Eye (tissue), 1 donor: ENCODE measurements at regions not wholly inside any gene's neighbourhood (a gene's known extent, or its start where the extent isn't known, plus 50 kb on each side); places are given as distances from the start of the nearest gene placed in this dataset.
"Not testable (repeated sequence)": the region's sequence is repeated elsewhere in the genome, so short reads cannot be mapped to it uniquely, and the experiment has no call there.

ENCODE experiments used
- DNase-seq: peaks from one replicate; pipeline ENCODE4 v3.0.0-alpha.2; 2015

- DNase-seq, result peak; percentile 62
Measured at GRCh38 chr9:100639854-100640253, 62.0 kb downstream of the CAVIN4 start.

GRCh38 chr9:100640447-100641050 lies 62.7 kb downstream of the CAVIN4 start:
- DNase-seq, result no peak

GRCh38 chr9:100641166-100641565 lies 63.3 kb downstream of the CAVIN4 start:
- no peak for DNase-seq

GRCh38 chr9:100652850-100653249 lies 75.0 kb downstream of the CAVIN4 start:
- DNase-seq, result no peak

GRCh38 chr9:100653643-100654334 lies 75.9 kb downstream of the CAVIN4 start:
- no peak for DNase-seq

- DNase-seq, result not testable (repeated sequence)
Measured at GRCh38 chr9:100656851-100657250, 79.0 kb downstream of the CAVIN4 start.

GRCh38 chr9:100661668-100662067 lies 83.8 kb downstream of the CAVIN4 start:
- DNase-seq, result no peak

GRCh38 chr9:100662122-100662521 lies 84.2 kb downstream of the CAVIN4 start:
- DNase-seq, result no peak

- no peak for DNase-seq
Measured at GRCh38 chr9:100667448-100667847, 89.6 kb downstream of the CAVIN4 start.

- DNase-seq, result no peak
Measured at GRCh38 chr9:100668024-100668423, 90.1 kb downstream of the CAVIN4 start.

- no peak for DNase-seq
Measured at GRCh38 chr9:100669968-100670367, 92.1 kb downstream of the CAVIN4 start.

GRCh38 chr9:100670719-100671118 lies 92.8 kb downstream of the CAVIN4 start:
- DNase-seq, result peak; percentile 63

GRCh38 chr9:100671898-100672297 lies 94.0 kb downstream of the CAVIN4 start:
- no peak for DNase-seq

- no peak for DNase-seq
Measured at GRCh38 chr9:100673249-100673648, 95.4 kb downstream of the CAVIN4 start.

GRCh38 chr9:100674419-100675122 lies 96.7 kb downstream of the CAVIN4 start:
- no peak for DNase-seq

GRCh38 chr9:100679834-100680233 lies 102.0 kb downstream of the CAVIN4 start:
- DNase-seq, result no peak

- no peak for DNase-seq
Measured at GRCh38 chr9:100686420-100686819, 108.5 kb downstream of the CAVIN4 start.

- DNase-seq, result no peak
Measured at GRCh38 chr9:100689635-100690034, 111.8 kb downstream of the CAVIN4 start.

- no peak for DNase-seq
Measured at GRCh38 chr9:100690438-100690837, 112.6 kb downstream of the CAVIN4 start.

GRCh38 chr9:100697339-100697738 lies 119.5 kb downstream of the CAVIN4 start:
- DNase-seq, result no peak

- no peak for DNase-seq
Measured at GRCh38 chr9:100698945-100699344, 121.1 kb downstream of the CAVIN4 start.

GRCh38 chr9:100699668-100700067 lies 121.8 kb downstream of the CAVIN4 start:
- DNase-seq, result peak; percentile 58

- peak; percentile 56 for DNase-seq
Measured at GRCh38 chr9:100700689-100701318, 122.9 kb downstream of the CAVIN4 start.
